Heart right ventricle (tissue), 16 donors: ENCODE measurements at regions not wholly inside any gene's neighbourhood (a gene's known extent, or its start where the extent isn't known, plus 50 kb on each side); places are given as distances from the start of the nearest gene placed in this dataset.
A peak's percentile ranks its signal among the peaks of the same experiment; 100 is the strongest.

Experiments used
- ATAC-seq, 8 donors: fragments of 200-7000 bp; cut with Tn5 transposase; one replicate each; pipeline ENCODE4 v1.9.1; 2020; ENCODE audit warnings: mild to moderate bottlenecking in 8 of 8, moderate library complexity in 8 of 8, moderate number of reproducible peaks in 1 of 8
- DNase-seq, 2 donors: peaks; one replicate each; pipeline ENCODE4 v3.0.0-alpha.2; 2020
- H3K27ac ChIP-seq, 10 donors: fragments of 200-600 bp; sonication (generic) in 2 of 10; one replicate each; pipeline versions ENCODE4 v1.5.0 to v1.8.0; 2020 to 2022; ENCODE audit warnings: mild to moderate bottlenecking in 3 of 10
- H3K27me3 ChIP-seq, 7 donors: fragments of 200-600 bp; one replicate each; pipeline ENCODE4 v1.8.0; 2021 to 2022; ENCODE audit warnings: mild to moderate bottlenecking in 2 of 7
- H3K36me3 ChIP-seq, 9 donors: fragments of 200-600 bp; sonication (generic) in 1 of 9; one replicate each; pipeline versions ENCODE4 v1.5.0 to v1.8.0; 2020 to 2022; ENCODE audit warnings: mild to moderate bottlenecking in 2 of 9
- H3K4me1 ChIP-seq, 9 donors: fragments of 200-600 bp; sonication (generic) in 1 of 9; one replicate each; pipeline versions ENCODE4 v1.5.0 to v1.8.0; 2020 to 2022; ENCODE audit warnings: mild to moderate bottlenecking in 4 of 9
- H3K4me3 ChIP-seq, 10 donors: fragments of 200-600 bp; sonication (generic) in 2 of 10; one replicate each; pipeline versions ENCODE4 v1.5.0 to v1.8.0; 2020 to 2022; ENCODE audit warnings: mild to moderate bottlenecking in 7 of 10, moderate library complexity in 2 of 10
- H3K9me3 ChIP-seq, 11 donors: fragments of 200-600 bp in 10 of 11; sonication (generic) in 2 of 11; one replicate each; pipeline versions ENCODE4 v1.5.0 to v1.8.0; 2013 to 2022; ENCODE audit warnings: mild to moderate bottlenecking in 2 of 11, control low read depth in 1 of 11, moderate library complexity in 1 of 11
- CTCF ChIP-seq, 9 donors: fragments of 200-600 bp; sonication (generic) in 2 of 9; IDR thresholded peaks; one replicate each; pipeline versions ENCODE4 v1.5.0 to v1.8.0; 2021 to 2022; ENCODE audit warnings: antibody characterized with exemption in 9 of 9, mild to moderate bottlenecking in 5 of 9, moderate library complexity in 1 of 9
- WGBS, 2 donors: extraction: QIAGEN DNeasy Blood & Tissue Kit; methylation state at CpG; one replicate each; pipeline ENCODE4 v1.1.7; 2013; ENCODE audit warnings: inconsistent platforms in 1 of 2; 5-methylcytosine and 5-hydroxymethylcytosine counted together
- intact Hi-C, 10 donors: fragments of 100-400 bp; cut with DNase I; formaldehyde crosslinking; loops; one replicate each; pipeline versions ENCODE4 v1.11.1 to v1.14.2; 2022
- donor health status: Arrhythmogenic right ventricular cardiomyopathy.
- donor health status: ischemic (EF 13 %, LVEDD 7.1; RV severe dilation, severe dysfunction).
- donor health status: healthy with polysubstance abuse.
- donor health status: DM: no; HTN: yes; CAD: no.
- donor health status: DM: no; HTN: no; CAD: no.
- donor health status: ischemic (EF 25% LVEDD 6.9; RV normal size, moderate dysfunction).
- donor health status: ischemic (EF 25% LVEDD 5.7; RV mildly dilated, moderate dysfunction).
- donor health status: healthy.
- donor health status: DM: yes; HTN: yes; CAD: no.
- donor health status: Ischemic cardiomyopathy.
- donor health status: ischemic (EF 35%, LVEDD 5.7; RV mildly dilated, moderate dysfunction).
- donor health status: nonischemic (EF 11% LVEDD 7.7; RV severe dilation, severe dysfunction).
- donor health status: DM: yes; HTN: yes; CAD: no.
- donor health status: PGD.
- donor health status: ischemic (EF 29% LVEDD 5.4; RV normal size, mild dysfunction).
- donor health status: nonischemic (EF 23%, LVEDD 6.1; RV moderate dilation, normal function).

GRCh38 chr4:184274286-184274951, 56.7 kb upstream of the ENPP6 start:
- ATAC-seq (peak in 7 of 8 donors; percentile 30 to 72 (median 51)), DNase-seq (no peak)
- peak overlapping the region in 2 of 10 donors; percentile 33 to 48 for H3K27ac ChIP-seq
- 61 to 66% methylated on average over 6 of the region's 6 CpGs for WGBS, 2 donors
- TF ChIP-seq CTCF (IDR thresholded peaks at IDR 0.05), result no peak
- peaks cover 0 to 12% (median 0%) of the 10 kb centered on the region in 11 donors for H3K9me3 ChIP-seq
- intact Hi-C loops, result no loop called here
- no peak overlapping the region for H3K4me3 ChIP-seq
- H3K27me3 ChIP-seq, result no peaks in the 10 kb centered on the region
- H3K4me1 ChIP-seq, result peaks cover 0 to 23% (median 0%) of the 10 kb centered on the region in 9 donors
- H3K36me3 ChIP-seq, result no peaks in the 10 kb centered on the region

GRCh38 chr4:184273166-184274147, 55.8 kb upstream of the ENPP6 start:
- H3K36me3 ChIP-seq, result no peaks in the 10 kb centered on the region
- no peaks in the 10 kb centered on the region for H3K27me3 ChIP-seq
- ATAC-seq (no peak), DNase-seq (no peak)
- no peak overlapping the region for H3K27ac ChIP-seq
- intact Hi-C loops, result no loop called here
- peaks cover 0 to 23% (median 3%) of the 10 kb centered on the region in 9 donors for H3K4me1 ChIP-seq
- WGBS, 2 donors, result 87 to 90% methylated on average over 17 of the region's 17 CpGs
- TF ChIP-seq CTCF (IDR thresholded peaks at IDR 0.05), result no peak
- H3K4me3 ChIP-seq, result no peak overlapping the region
- peaks cover 0 to 12% (median 0%) of the 10 kb centered on the region in 11 donors for H3K9me3 ChIP-seq

- H3K9me3 ChIP-seq, result no peaks in the 10 kb centered on the region
- no peak overlapping the region for H3K4me3 ChIP-seq
- no peak for TF ChIP-seq CTCF (IDR thresholded peaks at IDR 0.05)
- 97% methylated on average over 5 of the region's 5 CpGs for WGBS, 2 donors
- no peak overlapping the region for H3K27ac ChIP-seq
- intact Hi-C loops, result no loop called here
- no peaks in the 10 kb centered on the region for H3K27me3 ChIP-seq
- ATAC-seq (no peak), DNase-seq (no peak)
- peaks cover 0 to 25% (median 3%) of the 10 kb centered on the region in 9 donors for H3K4me1 ChIP-seq
- no peaks in the 10 kb centered on the region for H3K36me3 ChIP-seq
Observed at GRCh38 chr4:184270808-184271413, 53.2 kb upstream of the ENPP6 start.

GRCh38 chr4:184269879-184270430, 52.3 kb upstream of the ENPP6 start:
- H3K4me3 ChIP-seq, result no peak overlapping the region
- 74 to 75% methylated on average over 5 of the region's 5 CpGs for WGBS, 2 donors
- intact Hi-C loops, result loop anchor here in 7 of 10 donors (5.0 to 10.0 kb wide), 7 partner anchors 115 to 377 kb away; partner anchors contain the start of genes CASP3 (in 3 of the 7), IRF2 (in 3 of the 7) and PRIMPOL (in 3 of the 7)
- H3K27ac ChIP-seq, result no peak overlapping the region
- no peaks in the 10 kb centered on the region for H3K9me3 ChIP-seq
- DNase-seq (no peak), ATAC-seq (no peak)
- no peaks in the 10 kb centered on the region for H3K27me3 ChIP-seq
- TF ChIP-seq CTCF (IDR thresholded peaks at IDR 0.05), result no peak
- H3K36me3 ChIP-seq, result no peaks in the 10 kb centered on the region
- peaks cover 0 to 34% (median 7%) of the 10 kb centered on the region in 9 donors for H3K4me1 ChIP-seq
